Spleen (tissue), 7 donors: ENCODE measurements at regions not wholly inside any gene's neighbourhood (a gene's known extent, or its start where the extent isn't known, plus 50 kb on each side); places are given as distances from the start of the nearest gene placed in this dataset.

Experiments used
- POLR2A ChIP-seq, 3 donors: fragments of 450-650 bp; IDR thresholded peaks; one replicate each; pipeline ENCODE4 v1.5.1; 2017; ENCODE audit warnings: antibody characterized with exemption in 3 of 3, mild to moderate bottlenecking in 1 of 3
- TF ChIP-seq, protein P1 (sequence below), 11 experiments: fragments of 200-600 bp in 7 of 11; fragments of 450-650 bp in 4 of 11; sonication (generic) in 4 of 11; IDR thresholded peaks in 8 of 11; conservative IDR thresholded peaks in 3 of 11; 1 replicate in 7 of 11; 2 replicates in 4 of 11; pipeline versions ENCODE4 v1.4.0 to v1.8.0; 2016 to 2021; ENCODE audit warnings: antibody characterized with exemption in 11 of 11, inconsistent platforms in 4 of 11, mild to moderate bottlenecking in 1 of 11
- donor health status: DM: no; HTN: no; CAD: no; lungs with moderate emphysema.
- donor health status: DM: no; HTN: no; CAD: no.
- donor health status: DM: no; HTN: no; CAD: no.

DNA sequence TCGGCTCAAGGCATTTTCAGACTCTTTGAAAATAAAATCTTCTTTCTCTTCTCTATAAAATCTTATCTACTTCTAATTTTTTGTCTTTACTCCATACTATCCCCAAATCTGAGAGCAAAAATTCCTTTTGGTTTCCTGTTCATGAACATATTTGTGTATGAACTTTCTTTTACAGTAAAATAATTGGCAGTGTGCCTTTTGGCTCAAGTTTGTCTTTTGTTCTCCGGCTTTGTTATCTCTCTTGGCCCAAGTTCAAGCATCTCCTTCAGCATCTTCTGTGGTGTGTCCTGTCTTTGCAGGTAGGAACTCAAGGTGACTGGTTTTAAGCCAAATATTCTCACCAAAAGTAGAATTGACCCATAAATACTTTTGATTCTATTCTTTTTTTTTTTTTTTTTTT is 276.6 kb upstream of the FAT1 start:
- TF ChIP-seq, protein P1, sequence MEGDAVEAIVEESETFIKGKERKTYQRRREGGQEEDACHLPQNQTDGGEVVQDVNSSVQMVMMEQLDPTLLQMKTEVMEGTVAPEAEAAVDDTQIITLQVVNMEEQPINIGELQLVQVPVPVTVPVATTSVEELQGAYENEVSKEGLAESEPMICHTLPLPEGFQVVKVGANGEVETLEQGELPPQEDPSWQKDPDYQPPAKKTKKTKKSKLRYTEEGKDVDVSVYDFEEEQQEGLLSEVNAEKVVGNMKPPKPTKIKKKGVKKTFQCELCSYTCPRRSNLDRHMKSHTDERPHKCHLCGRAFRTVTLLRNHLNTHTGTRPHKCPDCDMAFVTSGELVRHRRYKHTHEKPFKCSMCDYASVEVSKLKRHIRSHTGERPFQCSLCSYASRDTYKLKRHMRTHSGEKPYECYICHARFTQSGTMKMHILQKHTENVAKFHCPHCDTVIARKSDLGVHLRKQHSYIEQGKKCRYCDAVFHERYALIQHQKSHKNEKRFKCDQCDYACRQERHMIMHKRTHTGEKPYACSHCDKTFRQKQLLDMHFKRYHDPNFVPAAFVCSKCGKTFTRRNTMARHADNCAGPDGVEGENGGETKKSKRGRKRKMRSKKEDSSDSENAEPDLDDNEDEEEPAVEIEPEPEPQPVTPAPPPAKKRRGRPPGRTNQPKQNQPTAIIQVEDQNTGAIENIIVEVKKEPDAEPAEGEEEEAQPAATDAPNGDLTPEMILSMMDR (IDR thresholded peaks at IDR 0.05 in 8 of 11, conservative IDR thresholded peaks at IDR 0.05 in 3 of 11), result no peak
- no peak for TF ChIP-seq POLR2A (IDR thresholded peaks at IDR 0.05)
